ENCODE measurements at regions not wholly inside any gene's neighbourhood (a gene's known extent, or its start where the extent isn't known, plus 50 kb on each side); places are given as distances from the start of the nearest gene placed in this dataset.
"Not testable (repeated sequence)": the region's sequence is repeated elsewhere in the genome, so short reads cannot be mapped to it uniquely, and the experiment has no call there.

DNA sequence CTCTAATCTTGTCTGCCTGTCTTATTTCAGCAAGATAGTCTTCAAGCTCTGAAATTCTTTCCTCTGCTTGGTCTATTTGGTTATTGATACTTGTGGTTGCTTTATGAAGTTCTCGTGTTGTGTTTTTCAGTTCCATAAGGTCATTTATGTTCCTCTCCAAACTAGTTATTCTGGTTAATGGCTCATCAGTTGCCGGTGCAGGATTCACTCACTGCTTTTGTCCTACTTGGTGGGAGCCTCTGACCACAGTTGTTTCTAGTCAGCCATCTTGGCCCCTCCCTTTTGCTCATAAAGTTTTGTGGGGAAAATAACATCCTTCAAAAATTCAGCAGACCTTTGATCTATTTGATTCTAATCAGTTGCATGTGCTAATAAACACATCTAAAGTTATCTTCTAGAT, 158.6 kb upstream of the PARD3B start:
- no peak for DNase-seq (ENCODE audit: low read depth in 4 of 4, low spot score in 2 of 4)

- no peak for DNase-seq (ENCODE audit: low read depth in 4 of 4, low spot score in 2 of 4)
Measured at GRCh38 chr2:204389120-204389519, 156.2 kb upstream of the PARD3B start.

- no peak for DNase-seq (ENCODE audit: low read depth in 4 of 4, low spot score in 2 of 4)
Measured at GRCh38 chr2:204389856-204390255, 155.4 kb upstream of the PARD3B start.

DNA sequence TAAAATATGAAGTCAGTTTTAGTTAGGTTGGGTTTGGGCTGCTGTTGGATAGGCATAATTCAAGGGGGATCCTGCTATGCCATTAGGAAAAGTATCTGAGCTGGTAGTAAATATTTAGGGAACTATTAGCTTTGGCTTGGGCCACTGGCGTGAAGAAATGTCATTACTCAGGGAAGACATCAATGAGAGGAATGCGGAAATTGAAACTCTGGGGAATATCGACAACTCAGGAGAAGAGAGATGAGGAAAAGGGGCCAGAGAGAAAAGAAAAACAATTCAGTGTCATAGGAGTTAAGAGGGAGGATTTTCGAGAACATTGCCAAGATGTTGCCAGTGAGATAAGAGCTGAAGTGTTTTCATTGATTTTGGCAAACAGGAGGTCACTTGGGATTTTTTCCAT, 149.7 kb upstream of the PARD3B start:
- no peak for DNase-seq (ENCODE audit: low read depth in 4 of 4, low spot score in 2 of 4)

DNA sequence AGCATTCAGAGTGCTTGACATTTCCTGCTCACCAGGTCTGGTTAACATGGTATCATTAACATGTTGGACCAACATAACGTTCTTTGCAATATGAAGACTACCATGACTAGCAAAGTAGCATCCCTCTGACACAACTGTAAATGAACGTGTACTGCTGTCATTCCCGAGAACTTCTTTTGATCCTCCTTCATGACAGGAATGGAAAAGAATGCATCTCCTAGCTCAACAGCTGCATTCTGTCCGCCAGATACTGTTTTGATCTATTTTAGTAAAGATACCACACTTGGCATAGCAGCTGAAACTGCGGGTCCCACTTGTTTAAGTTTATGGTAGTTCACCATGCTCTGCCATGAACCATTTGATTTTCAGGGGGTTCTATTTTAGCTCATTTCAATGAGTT, 144.2 kb upstream of the PARD3B start:
- no peak for DNase-seq (ENCODE audit: low read depth in 4 of 4, low spot score in 2 of 4)

- no peak for DNase-seq (ENCODE audit: low read depth in 4 of 4, low spot score in 2 of 4)
Measured at GRCh38 chr2:204407204-204408014, 137.9 kb upstream of the PARD3B start.

DNA sequence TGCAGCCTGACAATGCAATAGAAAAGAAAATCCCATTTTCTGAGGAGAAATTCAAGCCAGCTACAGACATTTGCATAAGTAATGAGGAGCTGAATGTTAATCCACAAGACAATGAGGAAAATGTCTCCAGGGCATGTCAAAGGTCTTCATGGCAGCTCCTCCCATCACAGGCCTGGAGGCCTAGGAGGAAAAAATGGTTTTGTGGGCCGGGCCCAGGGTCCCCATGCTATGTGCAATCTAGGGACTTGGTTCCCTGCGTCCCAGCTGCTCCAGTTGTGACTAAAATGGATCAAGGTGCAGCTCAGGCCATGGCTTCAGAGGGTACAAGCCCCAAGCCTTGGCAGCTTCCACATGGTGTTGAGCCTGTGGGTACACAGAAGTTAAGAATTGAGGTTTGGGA, 132.5 kb upstream of the PARD3B start:
- DNase-seq (ENCODE audit: low read depth in 4 of 4, low spot score in 2 of 4), result not testable (repeated sequence)

DNA sequence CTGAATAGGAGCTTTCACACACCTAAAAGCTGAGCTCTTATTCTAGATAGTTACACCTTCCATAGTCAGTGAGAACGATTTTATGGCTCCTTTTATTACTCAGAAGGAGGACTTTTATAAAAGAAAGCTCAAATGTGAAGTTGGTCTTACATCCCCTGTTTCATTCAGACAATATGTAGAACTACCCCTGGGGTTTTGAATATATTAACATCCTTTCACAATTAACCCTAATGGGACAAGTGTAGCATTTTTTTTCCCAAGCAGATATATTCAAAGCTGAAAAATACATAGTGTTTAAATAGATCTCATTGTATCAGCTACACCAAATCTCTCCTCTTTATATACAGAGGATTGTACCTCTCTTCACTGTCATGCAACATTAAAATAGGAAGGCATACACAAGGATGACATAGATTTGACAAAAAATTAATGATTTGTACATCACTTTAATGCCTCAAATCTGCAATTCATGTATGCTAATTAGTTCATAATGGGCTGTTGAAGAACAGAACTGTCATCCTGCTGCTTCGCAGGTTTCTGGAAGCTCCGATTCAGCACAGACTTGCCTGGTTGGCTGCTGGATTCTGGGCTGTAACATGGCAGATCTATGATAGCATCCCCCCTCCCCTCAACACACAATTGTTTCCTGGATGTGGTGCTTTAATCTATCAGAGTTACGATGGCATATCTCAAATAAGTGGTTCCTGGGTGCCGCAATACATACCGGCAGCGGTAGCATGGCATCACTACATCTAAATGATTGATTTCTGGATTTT, 129.7 kb upstream of the PARD3B start:
- DNase-seq (ENCODE audit: low read depth in 4 of 4, low spot score in 2 of 4), result no peak

GRCh38 chr2:204416236-204416635, 129.0 kb upstream of the PARD3B start:
- no peak for DNase-seq (ENCODE audit: low read depth in 4 of 4, low spot score in 2 of 4)

GRCh38 chr2:204425821-204426220, 119.5 kb upstream of the PARD3B start:
- no peak for DNase-seq (ENCODE audit: low read depth in 4 of 4, low spot score in 2 of 4)

- DNase-seq (ENCODE audit: low read depth in 4 of 4, low spot score in 2 of 4), result no peak
Measured at GRCh38 chr2:204428675-204429074, 116.6 kb upstream of the PARD3B start.

DNA sequence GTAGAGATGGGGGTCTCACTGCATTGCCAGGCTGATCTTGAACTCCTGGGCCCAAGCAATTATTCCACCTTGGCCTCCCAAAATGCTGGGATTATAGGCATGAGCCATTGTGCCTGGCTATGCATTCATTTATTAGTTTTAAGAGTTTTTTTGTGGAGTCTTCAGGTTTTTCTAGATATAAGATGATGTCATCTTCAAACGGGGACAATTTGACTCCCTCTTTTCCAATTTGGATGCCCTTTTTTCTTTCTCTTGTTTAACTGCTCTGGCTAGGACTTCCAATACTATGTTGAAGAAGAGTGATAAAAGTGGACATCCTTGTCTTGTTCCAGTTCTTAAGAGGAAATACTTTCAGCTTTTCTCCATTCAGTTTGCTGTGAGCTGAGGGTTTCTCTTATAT, 113.7 kb upstream of the PARD3B start:
- DNase-seq (ENCODE audit: low read depth in 4 of 4, low spot score in 2 of 4), result no peak

- no peak for DNase-seq (ENCODE audit: low read depth in 4 of 4, low spot score in 2 of 4)
Measured at GRCh38 chr2:204432196-204432595, 113.1 kb upstream of the PARD3B start.

GRCh38 chr2:204434660-204435462, 110.4 kb upstream of the PARD3B start:
- no peak for DNase-seq (ENCODE audit: low read depth in 4 of 4, low spot score in 2 of 4)

- no peak for DNase-seq (ENCODE audit: low read depth in 4 of 4, low spot score in 2 of 4)
Measured at GRCh38 chr2:204436230-204436629, 109.0 kb upstream of the PARD3B start.

- DNase-seq (ENCODE audit: low read depth in 4 of 4, low spot score in 2 of 4), result no peak
Measured at GRCh38 chr2:204437408-204437807, 107.9 kb upstream of the PARD3B start.

DNA sequence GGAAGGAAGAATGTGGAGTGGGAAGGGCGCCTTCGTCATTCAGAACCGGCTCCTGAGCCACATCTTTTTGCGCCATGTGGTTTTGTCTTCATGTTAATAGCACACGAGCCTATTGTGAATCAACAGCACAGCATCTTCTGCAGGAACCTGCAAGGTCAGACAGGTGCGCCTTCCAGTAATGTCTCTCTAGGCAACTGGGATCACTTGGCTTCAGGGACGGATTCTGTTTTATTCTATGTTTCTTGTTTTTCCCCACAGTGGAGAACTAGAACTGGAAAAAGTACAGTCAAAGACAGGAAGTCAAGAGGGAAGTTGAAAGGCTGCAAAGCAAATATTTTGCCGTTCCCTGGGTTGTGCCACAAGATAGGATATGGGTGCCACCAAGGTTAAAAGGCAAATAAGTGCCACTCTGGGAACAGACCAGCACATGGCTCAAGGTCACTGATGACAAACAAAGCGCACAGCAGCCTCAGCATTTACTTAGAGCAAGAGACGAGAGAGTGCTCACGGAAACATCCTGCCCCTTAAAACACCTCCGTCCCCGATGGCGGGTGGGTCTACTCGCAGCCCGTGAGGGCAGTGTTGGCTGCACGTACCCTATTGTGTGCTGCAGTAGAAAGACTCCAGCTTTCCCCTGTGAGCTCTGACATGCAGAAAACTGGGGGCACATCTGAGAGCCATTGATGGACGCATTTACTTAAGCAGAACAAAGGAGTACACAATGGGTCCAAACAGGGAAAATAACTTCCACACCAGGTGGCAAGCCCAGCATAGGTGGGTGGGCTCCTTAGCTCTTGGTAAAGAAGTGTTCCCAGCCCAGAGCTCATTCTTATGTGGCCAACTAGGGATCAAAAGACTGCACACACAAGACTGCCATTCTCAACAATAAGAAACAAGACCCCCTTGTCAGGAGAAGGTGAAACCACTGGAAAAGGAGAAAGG, 107.2 kb upstream of the PARD3B start:
- DNase-seq (ENCODE audit: low read depth in 4 of 4, low spot score in 2 of 4), result no peak

DNA sequence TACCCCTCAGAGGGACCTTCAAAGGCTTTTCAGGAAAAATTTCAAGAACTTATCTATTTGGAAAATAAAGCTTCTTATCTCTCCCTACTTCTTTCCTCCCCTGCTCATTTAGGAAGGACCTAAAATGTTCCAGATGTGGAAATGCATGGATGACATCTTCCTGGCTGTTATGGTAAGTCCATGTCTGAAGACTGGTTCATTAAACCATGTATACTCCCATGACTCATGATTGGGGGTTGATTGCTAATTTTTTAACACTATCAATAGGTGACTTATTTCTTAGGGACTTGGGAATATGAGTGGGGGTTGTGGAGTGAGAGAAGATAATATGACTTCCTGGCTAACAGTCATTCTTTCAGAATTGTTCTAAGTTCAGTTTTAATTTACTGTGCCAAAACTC, 104.0 kb upstream of the PARD3B start:
- DNase-seq (ENCODE audit: low read depth in 4 of 4, low spot score in 2 of 4), result no peak

DNA sequence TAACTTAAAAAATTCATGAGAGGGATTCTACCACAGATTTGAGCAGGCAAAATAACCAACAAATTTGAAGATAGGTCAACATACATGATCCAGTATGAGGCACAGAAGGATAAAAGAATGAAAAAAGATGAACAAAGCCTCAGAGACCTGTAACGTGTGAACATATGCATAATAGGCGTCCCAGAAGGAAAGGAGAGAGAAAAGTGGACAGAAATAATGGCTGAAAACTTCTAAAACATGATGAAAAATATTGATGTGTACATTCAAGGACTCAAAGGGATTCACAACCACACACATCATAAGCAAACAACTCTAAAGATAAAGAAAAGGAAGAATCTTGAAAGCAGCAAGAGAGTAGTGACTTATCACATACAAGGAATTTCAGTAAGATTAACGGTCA, 100.1 kb upstream of the PARD3B start:
- DNase-seq (ENCODE audit: low read depth in 4 of 4, low spot score in 2 of 4), result no peak

- DNase-seq (ENCODE audit: low read depth in 4 of 4, low spot score in 2 of 4), result no peak
Measured at GRCh38 chr2:204447722-204448121, 97.6 kb upstream of the PARD3B start.

Data from left renal cortex interstitium (tissue), 4 donors.